B cell (primary cell): ENCODE measurements at regions not wholly inside any gene's neighbourhood (a gene's known extent, or its start where the extent isn't known, plus 50 kb on each side); places are given as distances from the start of the nearest gene placed in this dataset.

Source experiments
- CTCF ChIP-seq: fragments of 200-600 bp; IDR thresholded peaks from one replicate; pipeline ENCODE4 v1.8.0; 2022; ENCODE audit warnings: antibody characterized with exemption, mild to moderate bottlenecking
- EZH2 ChIP-seq: IDR thresholded peaks from 2 replicates; pipeline ENCODE4 v1.6.1; 2012; ENCODE audit warnings: borderline replicate concordance, low read depth, mild to moderate bottlenecking, moderate library complexity, low read length; ENCODE audit not compliant: insufficient read depth, poor library complexity, severe bottlenecking

GRCh38 chr2:228465408-228465807, 283.9 kb upstream of the SPHKAP start:
- TF ChIP-seq CTCF (no peak), EZH2 (no peak)
